ENCODE measurements at regions not wholly inside any gene's neighbourhood (a gene's known extent, or its start where the extent isn't known, plus 50 kb on each side); places are given as distances from the start of the nearest gene placed in this dataset.

- TF ChIP-seq EZH2 (IDR thresholded peaks at IDR 0.05; ENCODE audit: low read depth, unreplicated experiment) (no peak), EZH2phosphoT487 (IDR thresholded peaks at IDR 0.05; ENCODE audit: unreplicated experiment) (no peak), STAT1 (IDR thresholded peaks at IDR 0.05; ENCODE audit: unreplicated experiment) (no peak)
- TF ChIP-seq, protein P1, sequence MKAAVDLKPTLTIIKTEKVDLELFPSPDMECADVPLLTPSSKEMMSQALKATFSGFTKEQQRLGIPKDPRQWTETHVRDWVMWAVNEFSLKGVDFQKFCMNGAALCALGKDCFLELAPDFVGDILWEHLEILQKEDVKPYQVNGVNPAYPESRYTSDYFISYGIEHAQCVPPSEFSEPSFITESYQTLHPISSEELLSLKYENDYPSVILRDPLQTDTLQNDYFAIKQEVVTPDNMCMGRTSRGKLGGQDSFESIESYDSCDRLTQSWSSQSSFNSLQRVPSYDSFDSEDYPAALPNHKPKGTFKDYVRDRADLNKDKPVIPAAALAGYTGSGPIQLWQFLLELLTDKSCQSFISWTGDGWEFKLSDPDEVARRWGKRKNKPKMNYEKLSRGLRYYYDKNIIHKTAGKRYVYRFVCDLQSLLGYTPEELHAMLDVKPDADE (IDR thresholded peaks at IDR 0.05): no peak
Observed at GRCh38 chr11:92376146-92376599, 151.6 kb downstream of the FAT3 start (continued).

GRCh38 chr11:92376680-92377079 is 152.1 kb downstream of the FAT3 start:
- H3K36me3 Mint-ChIP-seq (ENCODE audit: low read depth): no peaks in the 10 kb centered on the region
- H3K4me1 Mint-ChIP-seq: peaks cover 30% of the 10 kb centered on the region
- Histone ChIP-seq H3K4me2 (no peak overlapping the region), H4K20me1 (replicated peaks; ENCODE audit: insufficient read depth) (peaks cover 13% of the 10 kb centered on the region), H3K9me2 (ENCODE audit: insufficient read depth) (no peaks in the 10 kb centered on the region), H3K27me3 (ENCODE audit: insufficient read depth) (no peaks in the 10 kb centered on the region), H3K4me3 (no peak overlapping the region), H3K79me2 (replicated peaks; ENCODE audit: insufficient read depth) (peaks cover 98% of the 10 kb centered on the region), H2AFZ (no peak overlapping the region), H3K4me1 (ENCODE audit: insufficient read depth) (peaks cover 14% of the 10 kb centered on the region), H3K27ac (ENCODE audit: low read depth) (no peak overlapping the region), H3K36me3 (ENCODE audit: insufficient read depth) (no peaks in the 10 kb centered on the region), H3F3A (replicated peaks; ENCODE audit: low read depth) (no peaks in the 10 kb centered on the region)
- no peak for TF ChIP-seq ZNF331 (CRISPR knock-in tag; IDR thresholded peaks at IDR 0.05; ENCODE audit: low read depth)
- TF ChIP-seq ZNF114 (CRISPR knock-in tag; IDR thresholded peaks at IDR 0.05): no peak
- TF ChIP-seq EZH2 (IDR thresholded peaks at IDR 0.05; ENCODE audit: low read depth, unreplicated experiment): no peak
- no peak for TF ChIP-seq CREB1 (CRISPR knock-in tag; IDR thresholded peaks at IDR 0.05; ENCODE audit: low read depth)
- no peak for TF ChIP-seq EZH2phosphoT487 (IDR thresholded peaks at IDR 0.05; ENCODE audit: unreplicated experiment)
- no peak for TF ChIP-seq JUNB (IDR thresholded peaks at IDR 0.05; ENCODE audit: unreplicated experiment)
- TF ChIP-seq, protein P2, sequence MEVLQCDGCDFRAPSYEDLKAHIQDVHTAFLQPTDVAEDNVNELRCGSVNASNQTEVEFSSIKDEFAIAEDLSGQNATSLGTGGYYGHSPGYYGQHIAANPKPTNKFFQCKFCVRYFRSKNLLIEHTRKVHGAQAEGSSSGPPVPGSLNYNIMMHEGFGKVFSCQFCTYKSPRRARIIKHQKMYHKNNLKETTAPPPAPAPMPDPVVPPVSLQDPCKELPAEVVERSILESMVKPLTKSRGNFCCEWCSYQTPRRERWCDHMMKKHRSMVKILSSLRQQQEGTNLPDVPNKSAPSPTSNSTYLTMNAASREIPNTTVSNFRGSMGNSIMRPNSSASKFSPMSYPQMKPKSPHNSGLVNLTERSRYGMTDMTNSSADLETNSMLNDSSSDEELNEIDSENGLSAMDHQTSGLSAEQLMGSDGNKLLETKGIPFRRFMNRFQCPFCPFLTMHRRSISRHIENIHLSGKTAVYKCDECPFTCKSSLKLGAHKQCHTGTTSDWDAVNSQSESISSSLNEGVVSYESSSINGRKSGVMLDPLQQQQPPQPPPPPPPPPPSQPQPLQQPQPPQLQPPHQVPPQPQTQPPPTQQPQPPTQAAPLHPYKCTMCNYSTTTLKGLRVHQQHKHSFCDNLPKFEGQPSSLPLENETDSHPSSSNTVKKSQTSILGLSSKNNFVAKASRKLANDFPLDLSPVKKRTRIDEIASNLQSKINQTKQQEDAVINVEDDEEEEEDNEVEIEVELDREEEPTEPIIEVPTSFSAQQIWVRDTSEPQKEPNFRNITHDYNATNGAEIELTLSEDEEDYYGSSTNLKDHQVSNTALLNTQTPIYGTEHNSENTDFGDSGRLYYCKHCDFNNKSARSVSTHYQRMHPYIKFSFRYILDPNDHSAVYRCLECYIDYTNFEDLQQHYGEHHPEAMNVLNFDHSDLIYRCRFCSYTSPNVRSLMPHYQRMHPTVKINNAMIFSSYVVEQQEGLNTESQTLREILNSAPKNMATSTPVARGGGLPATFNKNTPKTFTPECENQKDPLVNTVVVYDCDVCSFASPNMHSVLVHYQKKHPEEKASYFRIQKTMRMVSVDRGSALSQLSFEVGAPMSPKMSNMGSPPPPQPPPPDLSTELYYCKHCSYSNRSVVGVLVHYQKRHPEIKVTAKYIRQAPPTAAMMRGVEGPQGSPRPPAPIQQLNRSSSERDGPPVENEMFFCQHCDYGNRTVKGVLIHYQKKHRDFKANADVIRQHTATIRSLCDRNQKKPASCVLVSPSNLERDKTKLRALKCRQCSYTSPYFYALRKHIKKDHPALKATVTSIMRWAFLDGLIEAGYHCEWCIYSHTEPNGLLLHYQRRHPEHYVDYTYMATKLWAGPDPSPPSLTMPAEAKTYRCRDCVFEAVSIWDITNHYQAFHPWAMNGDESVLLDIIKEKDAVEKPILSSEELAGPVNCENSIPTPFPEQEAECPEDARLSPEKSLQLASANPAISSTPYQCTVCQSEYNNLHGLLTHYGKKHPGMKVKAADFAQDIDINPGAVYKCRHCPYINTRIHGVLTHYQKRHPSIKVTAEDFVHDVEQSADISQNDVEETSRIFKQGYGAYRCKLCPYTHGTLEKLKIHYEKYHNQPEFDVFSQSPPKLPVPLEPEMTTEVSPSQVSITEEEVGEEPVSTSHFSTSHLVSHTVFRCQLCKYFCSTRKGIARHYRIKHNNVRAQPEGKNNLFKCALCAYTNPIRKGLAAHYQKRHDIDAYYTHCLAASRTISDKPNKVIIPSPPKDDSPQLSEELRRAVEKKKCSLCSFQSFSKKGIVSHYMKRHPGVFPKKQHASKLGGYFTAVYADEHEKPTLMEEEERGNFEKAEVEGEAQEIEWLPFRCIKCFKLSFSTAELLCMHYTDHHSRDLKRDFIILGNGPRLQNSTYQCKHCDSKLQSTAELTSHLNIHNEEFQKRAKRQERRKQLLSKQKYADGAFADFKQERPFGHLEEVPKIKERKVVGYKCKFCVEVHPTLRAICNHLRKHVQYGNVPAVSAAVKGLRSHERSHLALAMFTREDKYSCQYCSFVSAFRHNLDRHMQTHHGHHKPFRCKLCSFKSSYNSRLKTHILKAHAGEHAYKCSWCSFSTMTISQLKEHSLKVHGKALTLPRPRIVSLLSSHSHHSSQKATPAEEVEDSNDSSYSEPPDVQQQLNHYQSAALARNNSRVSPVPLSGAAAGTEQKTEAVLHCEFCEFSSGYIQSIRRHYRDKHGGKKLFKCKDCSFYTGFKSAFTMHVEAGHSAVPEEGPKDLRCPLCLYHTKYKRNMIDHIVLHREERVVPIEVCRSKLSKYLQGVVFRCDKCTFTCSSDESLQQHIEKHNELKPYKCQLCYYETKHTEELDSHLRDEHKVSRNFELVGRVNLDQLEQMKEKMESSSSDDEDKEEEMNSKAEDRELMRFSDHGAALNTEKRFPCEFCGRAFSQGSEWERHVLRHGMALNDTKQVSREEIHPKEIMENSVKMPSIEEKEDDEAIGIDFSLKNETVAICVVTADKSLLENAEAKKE (CRISPR knock-in tag; IDR thresholded peaks at IDR 0.05): no peak
- H3K27me3 Mint-ChIP-seq (ENCODE audit: insufficient read depth, low read depth, poor library complexity): peaks cover 3% of the 10 kb centered on the region
- no peak overlapping the region for H3K4me3 Mint-ChIP-seq
- H3K27ac Mint-ChIP-seq: no peak overlapping the region
- DNase-seq (ENCODE audit: low spot score): no peak
- ATAC-seq: no peak
- H3K9me3 Mint-ChIP-seq: no peaks in the 10 kb centered on the region

Measured in GM23338 (cell line).